HG02973 (cell line): ENCODE measurements at regions not wholly inside any gene's neighbourhood (a gene's known extent, or its start where the extent isn't known, plus 50 kb on each side); places are given as distances from the start of the nearest gene placed in this dataset.

Experiments
- ATAC-seq: cut with Tn5 transposase; IDR thresholded peaks from one replicate; pipeline ENCODE4 v1.9.1; 2021; ENCODE audit warnings: moderate library complexity; ENCODE audit not compliant: unreplicated experiment

DNA sequence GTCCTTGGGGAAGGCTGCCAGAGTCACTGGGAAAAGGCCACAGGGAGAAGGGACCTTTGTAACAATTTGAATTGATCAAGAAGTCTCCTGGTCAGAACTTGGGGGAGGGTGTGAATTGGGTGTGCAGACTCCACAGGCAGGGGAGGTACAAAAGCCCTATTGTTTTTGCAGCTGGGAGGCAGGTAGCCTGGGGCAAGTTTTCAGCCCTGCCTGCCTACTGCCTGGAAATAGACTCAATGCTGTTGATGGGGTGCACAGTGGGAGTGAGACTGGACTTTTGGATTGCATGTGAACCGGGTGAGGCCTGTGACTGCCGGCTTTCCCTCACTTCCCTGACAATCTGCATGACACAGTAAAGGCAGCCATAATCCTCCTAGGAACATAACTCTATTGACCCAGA, 947.0 kb downstream of the REEP3 start:
- ATAC-seq: no peak

DNA sequence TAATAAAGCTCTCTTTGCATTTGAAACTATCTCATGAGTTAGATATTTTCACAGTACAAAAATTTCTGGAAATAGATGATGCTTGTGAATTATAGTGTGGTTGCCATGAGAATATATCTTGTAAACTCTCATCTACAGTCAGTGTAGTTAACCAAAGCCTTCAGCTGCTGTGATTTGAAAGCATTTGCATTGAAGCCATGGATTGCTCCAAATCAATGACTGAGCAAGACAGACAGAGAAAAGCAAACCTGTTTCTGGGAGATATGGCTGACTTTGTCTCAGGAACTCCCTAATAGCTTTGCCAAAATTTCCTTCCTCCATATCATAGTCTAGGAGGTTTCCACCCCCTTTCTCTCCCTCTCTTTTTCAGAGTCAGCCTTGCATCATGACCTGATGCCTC, 955.3 kb downstream of the REEP3 start:
- no peak for ATAC-seq

DNA sequence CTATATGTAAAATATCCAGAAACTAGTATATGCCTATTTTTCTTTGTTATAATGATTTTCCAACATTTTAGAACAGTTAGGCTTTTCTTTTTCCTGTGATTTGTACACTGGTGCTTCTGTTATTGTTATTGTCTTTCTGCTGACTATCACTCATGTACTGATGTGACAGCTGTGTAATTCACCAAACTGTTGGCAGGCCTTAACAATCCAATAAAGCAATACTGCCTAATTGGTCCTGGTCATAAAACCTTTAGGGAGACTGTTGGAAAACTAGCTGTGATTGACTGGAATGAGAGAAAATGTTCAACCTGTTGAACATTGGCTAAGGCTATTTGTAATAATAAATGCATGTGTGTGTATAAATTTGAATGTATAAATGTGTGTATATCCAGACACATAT, 956.6 kb downstream of the REEP3 start:
- no peak for ATAC-seq

DNA sequence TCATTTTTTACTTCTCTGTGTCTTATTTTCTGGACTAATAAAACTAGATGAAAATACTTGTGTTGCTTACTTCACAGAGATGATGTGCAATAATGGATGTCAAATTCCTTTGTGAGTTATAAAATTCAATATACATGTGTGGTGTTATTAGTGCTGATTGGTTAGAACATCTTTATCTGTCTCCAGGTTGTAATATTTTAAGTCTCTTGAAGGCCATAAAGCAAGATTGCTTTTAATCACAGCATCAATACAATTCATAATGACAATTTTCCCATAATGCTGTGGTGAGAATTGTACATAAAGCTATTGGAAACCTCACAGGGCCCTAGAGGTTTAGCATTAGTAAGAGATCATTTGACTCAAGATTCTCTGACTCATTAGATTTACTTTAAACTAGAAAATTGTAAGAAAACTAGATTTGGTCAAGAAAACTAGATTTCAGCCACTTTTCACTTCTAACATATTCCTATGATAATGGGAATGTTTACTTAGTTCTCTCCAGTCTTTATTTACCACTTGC, 963.7 kb downstream of the REEP3 start:
- no peak for ATAC-seq

DNA sequence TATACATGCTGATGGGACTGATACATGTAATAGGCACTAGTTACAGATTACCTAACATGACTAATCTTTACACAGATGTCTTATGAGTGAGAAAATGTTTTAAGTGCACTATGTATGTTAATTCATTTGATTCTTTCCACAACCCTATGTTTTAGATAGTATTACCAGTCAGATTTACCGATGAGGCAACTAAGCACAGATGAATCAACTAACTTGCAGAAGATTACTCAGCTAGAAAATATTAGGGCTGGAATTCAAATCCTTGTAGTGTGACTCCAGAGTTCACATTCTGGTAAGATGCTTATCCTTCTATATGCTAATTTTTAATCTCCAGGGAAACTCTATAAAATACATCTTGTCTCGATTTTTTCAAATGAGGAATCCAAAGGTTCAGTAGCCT, 964.9 kb downstream of the REEP3 start:
- no peak for ATAC-seq

DNA sequence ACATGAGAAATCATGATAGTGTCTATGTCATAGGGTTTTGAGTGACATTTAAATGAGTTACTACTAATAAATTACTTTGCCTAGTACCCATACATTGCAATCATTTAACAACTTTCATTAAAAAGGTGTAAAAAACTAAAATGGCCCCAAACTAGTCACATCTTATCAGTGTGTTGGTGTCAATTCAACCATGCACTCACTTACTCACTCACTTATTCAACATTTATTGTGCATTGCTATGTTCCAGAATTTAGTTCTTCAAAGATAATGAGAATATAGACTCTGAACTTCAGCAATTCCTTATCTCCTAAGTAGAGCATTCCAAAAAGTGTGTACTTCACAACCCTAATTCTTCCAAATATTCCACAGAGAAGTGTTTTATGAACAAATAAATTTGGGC, 965.7 kb downstream of the REEP3 start:
- no peak for ATAC-seq

DNA sequence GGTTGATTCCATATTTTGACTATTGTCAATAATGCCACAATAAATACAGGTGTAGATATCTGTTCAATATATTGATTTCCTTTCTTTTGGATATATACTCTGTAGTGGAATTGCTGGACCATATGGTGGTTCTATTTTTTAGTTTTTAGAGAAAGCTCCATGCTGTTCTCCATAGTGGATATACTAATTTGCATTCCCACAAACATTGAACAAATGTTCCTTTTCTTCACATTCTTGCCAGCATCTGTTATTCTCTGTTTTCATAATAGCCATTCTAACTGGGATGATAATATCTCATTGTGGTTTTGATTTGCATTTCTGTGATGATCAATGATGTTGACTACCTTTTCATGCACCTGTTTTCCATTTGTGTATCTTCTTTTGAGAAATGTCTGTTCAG, 973.7 kb downstream of the REEP3 start:
- ATAC-seq: no peak

DNA sequence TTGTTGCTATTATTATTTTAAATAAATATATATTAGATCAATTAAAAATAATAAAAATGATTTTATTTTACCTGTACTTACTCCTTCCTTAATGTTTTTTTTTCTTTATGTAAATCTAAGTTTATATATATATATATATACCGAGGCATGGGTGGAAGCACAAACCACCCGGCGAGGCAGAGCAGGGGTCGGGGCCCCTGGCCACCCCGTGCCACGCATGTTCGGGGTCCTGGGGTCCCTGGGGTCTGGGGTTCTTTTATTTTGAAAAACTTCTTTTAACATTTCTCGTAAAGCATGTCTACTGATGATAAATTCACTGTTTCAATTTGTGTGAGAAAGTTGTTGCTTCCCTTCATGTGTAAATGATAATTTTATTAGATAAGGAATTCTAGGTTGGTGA, 976.1 kb downstream of the REEP3 start:
- no peak for ATAC-seq

DNA sequence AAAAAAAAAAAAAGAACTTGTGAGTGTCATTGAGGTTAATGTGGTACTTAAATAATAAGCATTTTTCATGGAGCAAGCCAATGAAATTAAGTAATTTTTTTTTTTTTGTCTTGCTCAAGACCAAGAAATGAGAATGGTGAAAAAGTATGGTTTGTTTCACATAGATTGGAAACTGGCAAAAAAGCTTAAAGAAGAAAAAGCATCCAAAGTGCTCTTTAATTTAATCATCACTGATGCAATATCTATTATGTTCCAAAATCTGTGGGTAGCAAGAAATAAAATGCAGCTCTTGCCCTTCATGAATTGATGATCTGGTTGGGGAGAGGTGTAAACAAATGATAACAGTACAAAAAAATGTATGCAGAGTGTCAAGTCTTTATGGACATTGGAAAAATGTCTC, 980.6 kb downstream of the REEP3 start:
- ATAC-seq: no peak

DNA sequence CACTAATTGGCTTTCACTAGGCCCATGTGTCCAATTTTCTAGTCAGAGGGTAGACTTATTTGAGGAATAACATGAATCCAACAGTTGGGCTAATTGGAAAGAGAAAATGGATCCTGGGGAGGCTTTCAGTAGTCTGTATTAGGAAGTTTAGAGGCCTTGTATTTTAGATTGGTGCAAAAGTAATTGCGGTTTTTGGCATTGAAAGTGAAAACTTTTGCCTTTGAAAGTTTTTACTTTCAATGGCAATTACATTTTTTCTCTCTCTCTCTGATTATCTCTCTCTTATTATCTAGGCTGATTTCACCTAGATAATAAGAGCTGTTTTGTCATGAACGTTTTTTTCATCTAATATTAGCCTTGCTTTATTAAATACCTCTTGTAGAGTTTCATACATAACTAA, 981.7 kb downstream of the REEP3 start:
- no peak for ATAC-seq

DNA sequence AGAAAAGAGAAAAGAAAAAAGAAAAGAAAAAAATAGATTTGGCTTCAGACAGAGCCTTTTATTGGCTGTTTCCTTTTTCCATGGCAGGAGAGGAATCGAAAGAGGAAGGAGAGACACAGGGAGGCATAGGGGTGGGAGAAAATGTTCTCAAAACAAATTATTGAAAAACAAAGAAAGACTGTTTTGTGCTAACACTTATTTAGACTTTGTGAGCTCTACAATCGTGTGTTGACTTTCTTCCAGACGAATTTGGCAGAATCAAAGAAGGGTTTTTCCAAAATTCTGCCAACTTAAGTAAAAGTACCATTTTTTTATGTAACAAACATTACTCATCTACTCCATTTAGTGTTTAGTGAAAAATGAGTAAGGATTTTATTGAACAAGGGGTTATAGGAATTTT, 982.2 kb downstream of the REEP3 start:
- ATAC-seq: no peak

DNA sequence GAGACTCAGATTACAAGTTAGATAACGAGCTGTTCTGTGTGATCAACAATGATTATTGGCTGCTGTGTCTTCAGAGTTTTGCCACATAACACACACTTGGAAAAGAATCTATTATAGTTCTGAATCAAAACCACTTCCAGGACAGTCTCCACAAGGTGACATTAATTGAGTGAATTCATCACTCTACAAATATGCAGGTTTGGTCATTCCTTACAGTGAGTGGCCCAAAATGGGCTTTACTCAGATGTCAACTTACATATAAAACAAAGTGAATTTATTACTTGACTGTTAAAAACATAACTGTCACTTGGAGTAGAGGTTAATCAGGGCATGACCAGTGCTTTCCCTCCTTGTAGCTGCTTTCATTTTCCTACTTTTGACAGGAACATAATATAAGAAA, 984.3 kb downstream of the REEP3 start:
- no peak for ATAC-seq

DNA sequence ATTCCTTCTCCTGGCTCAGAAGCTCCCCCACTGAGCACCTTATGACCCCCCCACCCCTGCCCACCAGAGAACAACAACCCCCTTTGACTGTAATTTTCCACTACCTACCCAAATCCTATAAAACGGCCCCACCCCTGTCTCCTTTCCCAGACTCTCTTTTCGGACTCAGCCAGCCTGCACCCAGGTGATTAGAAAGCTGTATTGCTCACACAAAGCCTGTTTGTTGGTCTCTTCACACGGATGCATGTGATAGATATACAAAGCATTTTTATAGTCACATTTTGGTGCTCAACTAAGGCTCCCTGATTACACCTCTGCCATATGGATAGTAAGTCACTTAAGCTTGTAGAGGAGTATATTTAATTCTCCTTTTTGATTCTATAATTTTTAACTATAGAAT, 985.8 kb downstream of the REEP3 start:
- ATAC-seq: no peak

DNA sequence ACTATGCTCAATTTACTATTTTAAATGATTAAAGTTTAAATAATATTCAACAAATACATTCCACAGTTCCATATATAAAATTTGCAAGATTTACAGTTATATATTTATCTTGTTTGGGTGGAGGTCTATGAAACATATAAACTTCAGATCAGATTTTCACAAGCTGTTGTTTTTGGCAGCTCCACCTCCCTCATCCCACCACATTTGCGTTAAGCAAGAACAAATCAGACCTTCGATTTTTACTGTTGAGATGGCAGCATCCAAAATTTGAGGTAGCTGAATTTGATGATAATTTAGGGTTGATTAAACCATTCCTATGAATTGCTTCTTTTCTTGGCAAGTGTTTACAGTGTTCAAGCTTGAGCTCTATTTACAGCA, 986.4 kb downstream of the REEP3 start:
- ATAC-seq: no peak

DNA sequence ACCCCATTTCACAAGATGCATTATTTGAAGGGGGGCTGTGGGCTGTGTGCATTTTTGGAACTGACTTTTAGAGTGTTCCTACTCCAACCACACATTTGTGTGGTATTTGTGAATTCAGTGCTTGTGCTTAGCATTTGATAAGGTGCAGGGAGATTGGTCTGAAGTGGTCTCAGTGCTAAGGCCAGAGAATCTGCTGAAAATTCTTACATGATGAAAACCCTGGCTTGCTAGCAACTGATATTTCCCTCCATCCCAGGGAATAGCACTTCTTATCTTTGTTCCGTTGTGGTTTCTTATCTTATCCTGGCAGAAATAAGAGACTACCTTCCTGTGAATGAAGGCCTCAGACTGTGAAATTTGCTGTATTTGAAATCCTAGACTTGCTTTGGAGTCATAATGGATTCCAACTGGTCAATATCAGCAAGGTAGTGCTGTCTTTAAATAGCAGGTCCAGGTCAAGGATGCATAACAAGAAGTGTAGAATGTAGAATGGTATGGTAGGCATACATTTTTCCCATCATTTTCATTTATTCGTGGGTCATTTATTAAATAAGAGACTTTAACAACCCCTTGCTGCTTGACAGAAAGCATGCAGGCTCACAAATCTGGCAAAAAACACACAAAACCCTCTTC, 986.9 kb downstream of the REEP3 start:
- no peak for ATAC-seq

DNA sequence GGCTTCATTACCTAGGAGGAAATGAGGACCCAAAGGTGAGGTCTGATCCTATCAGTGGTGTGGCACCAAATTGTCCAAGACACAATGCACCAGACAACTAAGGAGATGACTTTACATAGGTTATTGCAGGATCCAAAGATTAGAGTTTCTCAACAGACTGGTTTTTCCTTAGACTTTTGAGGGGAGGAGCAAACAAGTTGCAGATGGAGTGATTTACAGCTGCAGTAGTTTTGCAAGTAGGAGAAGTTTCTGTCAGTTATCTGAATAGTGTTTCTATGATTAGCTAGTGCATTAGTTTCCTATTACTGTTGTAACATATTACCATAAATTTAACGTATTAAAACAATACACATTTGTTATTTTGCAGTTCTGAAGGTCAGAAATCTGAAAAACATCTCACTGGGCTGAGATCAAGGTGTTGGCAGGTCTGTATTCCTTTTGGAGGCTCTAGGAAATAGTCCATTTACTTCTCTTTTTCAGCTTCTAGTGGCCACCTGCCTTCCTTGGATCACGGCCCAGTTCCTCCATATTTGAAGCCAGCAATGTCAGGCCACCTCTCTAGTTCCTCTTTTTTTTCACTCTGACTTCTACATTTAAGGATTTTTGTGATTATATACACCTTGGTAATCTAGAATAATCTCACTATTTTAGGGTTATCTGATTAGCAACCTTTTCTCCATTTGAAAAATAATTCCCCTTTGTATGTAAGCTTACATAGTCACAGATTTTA, 994.9 kb downstream of the REEP3 start:
- ATAC-seq: no peak

DNA sequence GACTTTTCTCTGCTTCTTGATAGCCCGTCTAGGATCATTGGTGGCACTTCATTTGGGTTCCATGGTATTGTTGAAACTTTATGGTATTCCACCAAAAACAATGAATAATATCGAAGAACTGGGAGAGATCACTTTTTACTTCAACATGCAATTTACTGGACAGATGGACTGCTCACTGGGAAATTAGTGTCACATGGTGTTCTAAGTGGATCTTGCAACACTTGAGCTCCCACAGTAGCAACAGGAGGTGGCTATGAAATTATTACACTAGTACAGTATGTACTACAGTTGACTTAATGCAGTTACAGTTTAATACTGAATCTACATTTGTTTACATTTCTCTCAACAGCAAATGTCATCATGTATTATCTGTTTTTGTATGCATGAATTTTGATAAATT, 997.3 kb downstream of the REEP3 start:
- ATAC-seq: no peak

DNA sequence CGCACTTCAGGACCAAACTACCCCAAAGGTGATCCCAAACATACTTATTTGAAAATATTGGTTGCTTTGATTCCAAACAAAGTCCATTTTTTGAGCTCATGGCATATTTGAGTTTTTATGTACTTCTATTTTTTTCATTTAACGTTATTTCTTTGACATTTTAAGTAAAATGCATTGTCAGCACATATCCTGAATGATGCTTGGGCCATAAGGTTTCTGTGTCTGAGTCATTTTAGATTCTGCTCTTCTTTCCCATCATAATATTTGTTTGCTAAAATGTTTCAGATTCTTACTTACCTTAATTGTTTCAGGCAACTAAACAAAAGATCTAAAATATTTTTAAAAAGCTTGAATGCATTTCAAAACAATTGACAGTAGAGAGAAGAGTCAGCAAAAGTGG, 998.2 kb downstream of the REEP3 start:
- no peak for ATAC-seq

DNA sequence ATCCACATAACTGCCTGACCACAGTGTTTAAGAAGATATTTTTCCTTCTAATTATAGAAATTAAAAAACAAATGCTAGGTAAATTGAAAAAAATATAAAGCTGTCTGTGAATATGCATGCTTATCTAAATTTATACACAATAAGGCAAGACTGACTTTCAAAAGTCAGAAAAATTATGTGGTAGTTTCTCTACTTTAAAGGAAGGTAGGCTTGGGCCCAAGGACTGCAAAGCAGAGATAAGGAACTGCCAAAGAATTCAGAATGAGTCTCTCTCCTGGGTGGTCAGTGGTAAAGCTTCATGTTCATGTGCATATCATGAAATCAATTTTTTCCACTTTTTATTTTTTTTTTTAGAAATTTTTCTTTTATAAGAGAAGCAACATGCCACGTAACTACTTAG, 998.6 kb downstream of the REEP3 start:
- ATAC-seq: no peak

DNA sequence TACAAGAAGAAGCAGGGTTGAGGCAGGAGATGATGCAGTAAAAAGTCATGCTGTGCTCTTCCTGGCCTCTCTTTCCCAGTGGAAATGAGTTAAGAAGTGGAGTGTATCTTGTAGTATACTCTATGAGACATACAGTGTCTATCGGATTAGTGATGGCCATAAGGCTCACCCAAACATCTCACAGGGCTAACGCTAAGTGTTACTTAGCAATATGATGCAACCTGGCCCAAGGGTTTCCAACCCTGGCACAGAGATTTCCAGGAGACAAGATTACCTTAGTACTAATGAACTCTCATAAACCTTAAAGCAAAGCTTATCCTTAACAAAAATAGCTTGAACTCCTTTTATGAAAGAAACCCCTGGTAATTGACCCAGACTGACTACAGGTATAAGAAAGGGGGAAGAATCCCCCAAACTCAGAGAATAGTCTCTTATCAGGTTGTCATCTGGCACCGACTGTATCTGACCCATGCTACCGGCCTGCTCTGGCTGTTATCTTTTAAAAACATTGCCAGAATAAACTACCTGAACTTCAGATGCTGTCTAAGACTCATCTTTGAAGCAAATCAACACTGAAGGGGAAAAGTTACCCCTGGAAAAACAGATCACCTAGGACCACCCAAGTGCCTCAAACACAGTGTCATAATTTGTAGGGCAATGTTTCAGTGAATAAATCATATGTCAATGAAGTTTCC, 1002.0 kb downstream of the REEP3 start:
- no peak for ATAC-seq

DNA sequence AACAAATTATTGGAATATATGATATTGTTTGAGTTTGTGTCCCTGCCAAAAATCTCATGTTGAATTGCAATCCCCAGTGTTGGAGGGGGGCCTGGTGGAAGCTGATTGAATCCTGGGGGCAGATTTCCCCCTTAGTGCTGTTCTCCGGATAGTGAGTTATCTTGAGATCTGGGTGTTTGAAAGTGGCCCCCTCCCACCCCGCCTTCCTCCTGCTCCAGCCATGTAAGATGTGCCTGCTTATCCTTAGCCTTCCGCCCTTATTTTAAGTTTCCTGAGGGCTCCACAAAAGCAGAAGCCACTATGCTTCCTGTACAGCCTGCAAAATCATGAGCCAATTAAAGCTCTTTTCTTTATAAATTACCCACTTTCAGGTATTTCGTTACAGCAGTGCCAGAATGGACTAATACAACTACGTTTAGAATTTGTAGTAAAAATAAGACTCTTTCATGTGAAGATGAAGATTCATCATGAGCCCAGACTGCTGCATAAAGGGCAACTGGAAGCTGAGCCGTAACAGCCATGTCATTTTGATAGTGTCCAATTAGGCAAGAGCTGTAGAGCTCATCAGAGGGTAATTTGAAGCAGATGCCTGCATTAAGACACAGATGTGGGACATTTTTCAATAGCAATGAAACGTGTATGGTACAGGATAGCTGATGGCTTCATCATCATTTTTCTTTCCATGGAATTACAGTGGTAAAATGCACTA, 1007.2 kb downstream of the REEP3 start:
- ATAC-seq: no peak

DNA sequence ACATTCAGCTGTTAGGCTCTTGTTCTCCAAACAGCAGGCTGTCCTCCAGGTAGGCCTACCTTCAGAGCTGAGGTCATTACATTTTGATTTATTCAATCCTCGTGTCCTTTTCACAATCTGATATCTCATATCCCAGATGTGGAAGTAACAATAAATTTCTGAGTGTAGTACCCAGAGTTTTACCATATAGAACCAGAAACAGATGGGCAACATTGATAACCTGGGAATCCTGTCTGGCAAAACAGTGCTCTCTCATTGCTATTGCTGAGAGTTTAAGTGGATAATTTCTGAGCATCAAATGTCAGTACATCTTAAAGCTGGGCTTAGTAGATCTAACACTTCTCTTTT, 1007.8 kb downstream of the REEP3 start:
- ATAC-seq: no peak
